Parathyroid adenoma (tissue), 2 donors: ENCODE measurements at regions not wholly inside any gene's neighbourhood (a gene's known extent, or its start where the extent isn't known, plus 50 kb on each side); places are given as distances from the start of the nearest gene placed in this dataset.

Experiments used
- H2AFZ ChIP-seq: fragments of 300-600 bp; sonication (generic); one replicate; pipeline ENCODE4 v1.7.0; 2017; ENCODE audit warnings: antibody characterized with exemption, mild to moderate bottlenecking
- H3K27ac ChIP-seq: fragments of 300-600 bp; sonication (generic); one replicate; pipeline ENCODE4 v1.7.0; 2017
- H3K27me3 ChIP-seq: fragments of 300-600 bp; sonication (generic); one replicate; pipeline ENCODE4 v1.7.0; 2017; ENCODE audit warnings: low read length; ENCODE audit not compliant: control insufficient read depth, insufficient read depth
- H3K36me3 ChIP-seq: fragments of 300-600 bp; sonication (generic); one replicate; pipeline ENCODE4 v1.7.0; 2017; ENCODE audit warnings: low read length; ENCODE audit not compliant: control insufficient read depth, insufficient read depth
- H3K4me1 ChIP-seq: fragments of 300-600 bp; sonication (generic); one replicate; pipeline ENCODE4 v1.7.0; 2017; ENCODE audit warnings: control low read depth
- H3K4me2 ChIP-seq: fragments of 300-600 bp; sonication (generic); one replicate; pipeline ENCODE4 v1.7.0; 2017; ENCODE audit warnings: low read length
- H3K4me3 ChIP-seq: fragments of 300-600 bp; sonication (generic); one replicate; pipeline ENCODE4 v1.7.0; 2017; ENCODE audit warnings: low read depth, low read length
- H3K79me2 ChIP-seq: fragments of 300-600 bp; sonication (generic); one replicate; pipeline ENCODE4 v1.7.0; 2017; ENCODE audit warnings: control low read depth
- H3K9ac ChIP-seq: fragments of 300-600 bp; sonication (generic); one replicate; pipeline ENCODE4 v1.7.0; 2017; ENCODE audit warnings: mild to moderate bottlenecking
- H3K9me3 ChIP-seq: fragments of 300-600 bp; sonication (generic); one replicate; pipeline ENCODE4 v1.7.0; 2017; ENCODE audit warnings: low read length; ENCODE audit not compliant: control insufficient read depth
- TF ChIP-seq, protein P1 (sequence below): fragments of 300-600 bp; sonication (generic); IDR thresholded peaks from one replicate; pipeline ENCODE4 v1.7.0; 2017; ENCODE audit warnings: antibody characterized with exemption, mild to moderate bottlenecking
- donor health status: primary hyperparathyroidism.

GRCh38 chr17:27237890-27238289 is 56.0 kb upstream of the WSB1 start:
- Histone ChIP-seq H3K4me2 (no peak overlapping the region), H3K9ac (no peak overlapping the region), H3K27ac (no peak overlapping the region), H3K4me3 (no peak overlapping the region), H3K27me3 (no peaks in the 10 kb centered on the region), H3K9me3 (no peaks in the 10 kb centered on the region), H3K79me2 (no peaks in the 10 kb centered on the region), H3K4me1 (no peaks in the 10 kb centered on the region), H3K36me3 (no peaks in the 10 kb centered on the region), H2AFZ (no peak overlapping the region)
- TF ChIP-seq, protein P1, sequence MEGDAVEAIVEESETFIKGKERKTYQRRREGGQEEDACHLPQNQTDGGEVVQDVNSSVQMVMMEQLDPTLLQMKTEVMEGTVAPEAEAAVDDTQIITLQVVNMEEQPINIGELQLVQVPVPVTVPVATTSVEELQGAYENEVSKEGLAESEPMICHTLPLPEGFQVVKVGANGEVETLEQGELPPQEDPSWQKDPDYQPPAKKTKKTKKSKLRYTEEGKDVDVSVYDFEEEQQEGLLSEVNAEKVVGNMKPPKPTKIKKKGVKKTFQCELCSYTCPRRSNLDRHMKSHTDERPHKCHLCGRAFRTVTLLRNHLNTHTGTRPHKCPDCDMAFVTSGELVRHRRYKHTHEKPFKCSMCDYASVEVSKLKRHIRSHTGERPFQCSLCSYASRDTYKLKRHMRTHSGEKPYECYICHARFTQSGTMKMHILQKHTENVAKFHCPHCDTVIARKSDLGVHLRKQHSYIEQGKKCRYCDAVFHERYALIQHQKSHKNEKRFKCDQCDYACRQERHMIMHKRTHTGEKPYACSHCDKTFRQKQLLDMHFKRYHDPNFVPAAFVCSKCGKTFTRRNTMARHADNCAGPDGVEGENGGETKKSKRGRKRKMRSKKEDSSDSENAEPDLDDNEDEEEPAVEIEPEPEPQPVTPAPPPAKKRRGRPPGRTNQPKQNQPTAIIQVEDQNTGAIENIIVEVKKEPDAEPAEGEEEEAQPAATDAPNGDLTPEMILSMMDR, result no peak

- TF ChIP-seq, protein P1, result no peak
- H3K4me2 ChIP-seq, result no peak overlapping the region
- H3K9ac ChIP-seq, result no peak overlapping the region
- H3K27me3 ChIP-seq, result no peaks in the 10 kb centered on the region
- H3K4me1 ChIP-seq, result no peaks in the 10 kb centered on the region
- H2AFZ ChIP-seq, result no peak overlapping the region
- no peak overlapping the region for H3K4me3 ChIP-seq
- no peaks in the 10 kb centered on the region for H3K36me3 ChIP-seq
- H3K27ac ChIP-seq, result no peak overlapping the region
- H3K9me3 ChIP-seq, result no peaks in the 10 kb centered on the region
- no peaks in the 10 kb centered on the region for H3K79me2 ChIP-seq
Observed at GRCh38 chr17:27239046-27239445, 54.9 kb upstream of the WSB1 start.

- Histone ChIP-seq H3K4me3 (no peak overlapping the region), H3K4me2 (no peak overlapping the region), H3K9ac (no peak overlapping the region), H3K4me1 (peaks cover 2% of the 10 kb centered on the region), H3K79me2 (no peaks in the 10 kb centered on the region), H2AFZ (no peak overlapping the region), H3K9me3 (no peaks in the 10 kb centered on the region), H3K36me3 (no peaks in the 10 kb centered on the region), H3K27me3 (no peaks in the 10 kb centered on the region), H3K27ac (no peak overlapping the region)
- TF ChIP-seq, protein P1, result no peak
Observed at GRCh38 chr17:27239584-27239983, 54.3 kb upstream of the WSB1 start.

- Histone ChIP-seq H3K36me3 (no peaks in the 10 kb centered on the region), H3K9ac (no peak overlapping the region), H3K27ac (no peak overlapping the region), H3K4me2 (no peak overlapping the region), H3K79me2 (no peaks in the 10 kb centered on the region), H3K9me3 (no peaks in the 10 kb centered on the region), H3K27me3 (no peaks in the 10 kb centered on the region), H3K4me1 (peaks cover 8% of the 10 kb centered on the region), H3K4me3 (no peak overlapping the region), H2AFZ (no peak overlapping the region)
- TF ChIP-seq, protein P1, result no peak
Observed at GRCh38 chr17:27240086-27240801, 53.7 kb upstream of the WSB1 start.

DNA sequence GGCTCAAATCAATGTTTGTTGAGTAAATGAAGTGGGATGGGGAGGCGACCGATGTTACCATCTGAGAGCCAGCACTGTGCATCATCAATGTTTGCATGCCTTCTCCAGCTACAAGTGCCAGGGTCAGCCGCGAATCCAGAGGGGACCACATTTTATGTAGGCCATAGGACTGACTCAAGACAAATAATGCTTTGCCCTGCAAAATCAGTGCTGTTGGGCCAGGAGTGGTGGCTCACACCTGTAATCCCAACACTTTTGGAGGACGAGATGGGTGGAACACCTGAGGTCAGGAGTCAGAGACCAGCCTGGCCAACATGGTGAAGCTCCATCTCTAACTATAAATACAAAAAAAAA is 53.1 kb upstream of the WSB1 start:
- Histone ChIP-seq H3K4me3 (no peak overlapping the region), H3K27ac (no peak overlapping the region), H3K79me2 (no peaks in the 10 kb centered on the region), H3K36me3 (no peaks in the 10 kb centered on the region), H3K9me3 (no peaks in the 10 kb centered on the region), H2AFZ (no peak overlapping the region), H3K27me3 (no peaks in the 10 kb centered on the region), H3K9ac (no peak overlapping the region), H3K4me2 (no peak overlapping the region), H3K4me1 (peaks cover 13% of the 10 kb centered on the region)
- TF ChIP-seq, protein P1, result no peak
